NCI-H524 treated with DMSO at 0.1 percent for 48 hours (cell line): ENCODE measurements at regions not wholly inside any gene's neighbourhood (a gene's known extent, or its start where the extent isn't known, plus 50 kb on each side); places are given as distances from the start of the nearest gene placed in this dataset.

Experiments
- DNase-seq: peaks from one replicate; lab custom pipeline; 2025; lab: John Stamatoyannopoulos, UW

- DNase-seq, result no peak
Measured at GRCh38 chr20:16678779-16679178, 51.0 kb upstream of the SNRPB2 start.

GRCh38 chr20:16676891-16677290, 52.9 kb upstream of the SNRPB2 start:
- DNase-seq, result no peak

- no peak for DNase-seq
Measured at GRCh38 chr20:16675001-16675564, 54.7 kb upstream of the SNRPB2 start.

- no peak for DNase-seq
Measured at GRCh38 chr20:16674243-16674642, 55.6 kb upstream of the SNRPB2 start.

GRCh38 chr20:16672299-16672698, 57.5 kb upstream of the SNRPB2 start:
- DNase-seq, result peak; percentile 33

GRCh38 chr20:16671753-16672152, 58.1 kb upstream of the SNRPB2 start:
- DNase-seq, result peak; percentile 91

- DNase-seq, result no peak
Measured at GRCh38 chr20:16666272-16666671, 63.6 kb upstream of the SNRPB2 start.

GRCh38 chr20:16664020-16664419, 65.8 kb upstream of the SNRPB2 start:
- peak; percentile 96 for DNase-seq

GRCh38 chr20:16662467-16662866, 67.4 kb upstream of the SNRPB2 start:
- DNase-seq, result peak; percentile 85

- DNase-seq, result no peak
Measured at GRCh38 chr20:16661756-16662155, 68.1 kb upstream of the SNRPB2 start.

- no peak for DNase-seq
Measured at GRCh38 chr20:16654858-16655535, 74.8 kb upstream of the SNRPB2 start.

GRCh38 chr20:16653266-16653665, 76.6 kb upstream of the SNRPB2 start:
- no peak for DNase-seq

GRCh38 chr20:16647875-16648597, 74.8 kb upstream of the KIF16B start:
- peak; percentile 42 for DNase-seq

- no peak for DNase-seq
Measured at GRCh38 chr20:16641511-16642023, 68.3 kb upstream of the KIF16B start.

GRCh38 chr20:16639027-16639941, 66.0 kb upstream of the KIF16B start:
- DNase-seq, result no peak

- DNase-seq, result no peak
Measured at GRCh38 chr20:16637797-16638196, 64.5 kb upstream of the KIF16B start.

GRCh38 chr20:16626849-16627248, 53.6 kb upstream of the KIF16B start:
- no peak for DNase-seq

GRCh38 chr20:16624106-16624505, 50.9 kb upstream of the KIF16B start:
- DNase-seq, result no peak
